GM12878 (cell line): ENCODE measurements at regions not wholly inside any gene's neighbourhood (a gene's known extent, or its start where the extent isn't known, plus 50 kb on each side); places are given as distances from the start of the nearest gene placed in this dataset.

Experiments used
- ATAC-seq: fragments of 200-7000 bp; cut with Tn5 transposase; 3 replicates; pipeline ENCODE4 v1.9.1; 2020; ENCODE audit warnings: mild to moderate bottlenecking, moderate library complexity
- BruUV-seq: library from RNA; stranded (reverse); fragments of 400-500 nt; replicated peaks from 2 replicates; lab custom pipeline; 2021; lab: Mats Ljungman, UMichigan
- CTCF ChIA-PET: fragments of 300-600 bp; sonication (Branson Sonifier 250); formaldehyde crosslinking; extraction: SDS; loops from one replicate; lab custom pipeline; 2021; ENCODE audit warnings: inconsistent platforms; lab: Yijun Ruan, JAX
- POLR2A ChIA-PET: fragments of 350-600 bp; formaldehyde crosslinking; extraction: SDS; loops from one replicate; lab custom pipeline; 2021; ENCODE audit warnings: inconsistent platforms; lab: Charles Lee
- RAD21 ChIA-PET: fragments of 300-600 bp; sonication (Branson Sonifier 250); formaldehyde crosslinking; loops from one replicate; lab custom pipeline; 2023; ENCODE audit warnings: antibody characterized with exemption; ENCODE audit not compliant: unreplicated experiment; lab: Charles Lee
- SMC1A ChIA-PET: fragments of 300-600 bp; sonication (Branson Sonifier 250); formaldehyde crosslinking; loops from one replicate; lab custom pipeline; 2023; ENCODE audit not compliant: unreplicated experiment, uncharacterized antibody; lab: Charles Lee
- DNase-seq: peaks from one replicate; pipeline ENCODE4 v3.0.0-alpha.2; 2011; ENCODE audit warnings: low read depth, low spot score
- FAIRE-seq: peaks from 3 replicates; lab custom pipeline; 2011; peaks lifted over from hg19 to GRCh38; lab: Jason Lieb, UNC
- H2AFZ ChIP-seq: 2 replicates; pipeline ENCODE4 v1.6.0; 2011; ENCODE audit warnings: low read depth, low read length, control low read depth; ENCODE audit not compliant: control insufficient read depth
- H3K27ac ChIP-seq: 2 replicates; pipeline ENCODE4 v1.5.1; 2011; ENCODE audit warnings: control low read depth; ENCODE audit not compliant: control insufficient read depth, insufficient read depth
- H3K27me3 ChIP-seq, 2 experiments: replicated peaks in 1 of 2; 2 replicates each; pipeline versions ENCODE4 v1.6.0 to v1.6.1; 2011; ENCODE audit warnings: low read length in 1 of 2; ENCODE audit not compliant: control insufficient read depth in 2 of 2, insufficient read depth in 2 of 2
- H3K36me3 ChIP-seq, 2 experiments: 2 replicates each; pipeline ENCODE4 v1.5.1; 2011; ENCODE audit warnings: low read length in 1 of 2; ENCODE audit not compliant: control insufficient read depth in 2 of 2, insufficient read depth in 2 of 2
- H3K4me1 ChIP-seq: 2 replicates; pipeline ENCODE4 v1.6.1; 2011; ENCODE audit warnings: mild to moderate bottlenecking, low read length, moderate library complexity, mixed read lengths; ENCODE audit not compliant: control insufficient read depth, insufficient read depth
- H3K4me2 ChIP-seq: 2 replicates; pipeline ENCODE4 v1.6.0; 2011; ENCODE audit warnings: control low read depth; ENCODE audit not compliant: control insufficient read depth, insufficient read depth
- H3K4me3 ChIP-seq: fragments of 200-600 bp; sonication (generic); 2 replicates; pipeline ENCODE4 v1.5.1; 2016
- H3K79me2 ChIP-seq: 2 replicates; pipeline ENCODE4 v1.6.0; 2011; ENCODE audit warnings: low read length; ENCODE audit not compliant: control insufficient read depth, insufficient read depth
- H3K9ac ChIP-seq: 2 replicates; pipeline ENCODE4 v1.8.0; 2011; ENCODE audit warnings: low read length, control low read depth, mixed read lengths; ENCODE audit not compliant: control insufficient read depth, insufficient read depth
- H3K9me3 ChIP-seq: replicated peaks from 3 replicates; pipeline ENCODE4 v1.5.1; 2011; ENCODE audit warnings: mild to moderate bottlenecking, low read length; ENCODE audit not compliant: control insufficient read depth, insufficient read depth
- H4K20me1 ChIP-seq: 2 replicates; pipeline ENCODE4 v1.6.0; 2011; ENCODE audit not compliant: control insufficient read depth, insufficient read depth
- CEBPB ChIP-seq, 2 experiments: fragments of 150-350 bp in 1 of 2; IDR thresholded peaks; 2 replicates each; pipeline ENCODE4 v1.6.1; 2012 to 2014; ENCODE audit warnings: low read depth in 2 of 2, low read length in 2 of 2, borderline replicate concordance in 1 of 2, inconsistent platforms in 1 of 2
- EP300 ChIP-seq, 2 experiments: fragments of 150-350 bp in 1 of 2; IDR thresholded peaks; 2 replicates each; pipeline ENCODE4 v1.6.1; 2011 to 2012; ENCODE audit warnings: low read depth in 2 of 2, low read length in 2 of 2, borderline replicate concordance in 1 of 2, improper control_type of control experiment in 1 of 2, inconsistent platforms in 1 of 2; ENCODE audit not compliant: control insufficient read depth in 1 of 2
- FOXM1 ChIP-seq: IDR thresholded peaks from 2 replicates; pipeline ENCODE4 v1.6.1; 2012; ENCODE audit warnings: low read depth, mild to moderate bottlenecking, inconsistent platforms, low read length, moderate library complexity
- POLR2AphosphoS2 ChIP-seq: IDR thresholded peaks from 2 replicates; pipeline ENCODE4 v1.6.1; 2011; ENCODE audit warnings: low read depth, mild to moderate bottlenecking, low read length, improper control_type of control experiment, moderate library complexity
- TARDBP ChIP-seq: IDR thresholded peaks from 2 replicates; pipeline ENCODE4 v1.6.1; 2016; ENCODE audit warnings: borderline replicate concordance
- TCF7 ChIP-seq: IDR thresholded peaks from 2 replicates; pipeline ENCODE4 v1.6.1; 2014; ENCODE audit warnings: antibody characterized with exemption, borderline replicate concordance
- WGBS: methylation state at CpG from one replicate; pipeline ENCODE4 v1.1.6; 2016; ENCODE audit warnings: low lambda C conversion rate; ENCODE audit not compliant: insufficient replicate concordance, insufficient coverage; ENCODE audit errors: missing lambda C conversion rate; 5-methylcytosine and 5-hydroxymethylcytosine counted together
- in situ Hi-C: fragments of 300-500 bp; cut with MboI; formaldehyde crosslinking; loops from 9 replicates; pipeline ENCODE4 v1.14.3; 2018; ENCODE audit warnings: mixed read lengths
- intact Hi-C: fragments of 100-400 bp; cut with micrococcal nuclease; formaldehyde crosslinking; loops from one replicate; pipeline ENCODE4 v1.14.2; 2022; ENCODE audit not compliant: unreplicated experiment
- TF ChIP-seq, protein P1 (sequence below): IDR thresholded peaks from 2 replicates; pipeline ENCODE4 v1.6.1; 2012; ENCODE audit warnings: low read length, inconsistent platforms
- TF ChIP-seq, protein P2 (sequence below): fragments of 450-650 bp; IDR thresholded peaks from 2 replicates; pipeline ENCODE4 v1.6.1; 2017; ENCODE audit warnings: mild to moderate bottlenecking, low read depth, inconsistent platforms; ENCODE audit not compliant: poor library complexity, severe bottlenecking
- TF ChIP-seq, protein P3 (sequence below): IDR thresholded peaks from 2 replicates; pipeline ENCODE4 v1.6.1; 2011; ENCODE audit warnings: mild to moderate bottlenecking, low read depth, low read length, moderate library complexity; ENCODE audit not compliant: insufficient replicate concordance

DNA sequence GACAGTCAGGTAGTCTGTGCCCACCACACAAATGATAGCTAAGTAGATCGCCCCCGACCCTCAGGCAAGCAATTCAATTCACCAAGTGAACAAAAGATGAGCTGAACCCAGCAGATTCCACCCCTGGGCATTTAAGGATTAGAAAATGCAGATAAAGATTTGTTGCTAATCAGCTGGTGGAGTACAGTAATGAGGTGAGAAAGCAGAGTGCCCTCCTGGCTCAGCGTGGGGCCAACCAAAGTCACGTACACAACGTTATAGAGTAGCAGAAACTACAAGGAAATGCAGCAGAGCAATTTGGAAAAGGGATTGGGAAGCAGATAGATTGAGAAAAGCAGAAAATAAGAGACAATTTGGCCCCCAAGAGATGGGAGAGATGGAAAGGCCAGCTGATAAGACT is 91.2 kb downstream of the SOX9 start:
- Histone ChIP-seq H3K79me2 (no peaks in the 10 kb centered on the region), H3K9me3 (no peaks in the 10 kb centered on the region), H3K4me1 (no peaks in the 10 kb centered on the region), H3K27me3 (no peaks in the 10 kb centered on the region), H3K27ac (no peak overlapping the region), H2AFZ (no peak overlapping the region), H3K4me3 (no peak overlapping the region), H3K4me2 (no peak overlapping the region), H3K9ac (no peak overlapping the region), H3K36me3 (no peaks in the 10 kb centered on the region), H4K20me1 (no peaks in the 10 kb centered on the region)
- TF ChIP-seq, protein P1, sequence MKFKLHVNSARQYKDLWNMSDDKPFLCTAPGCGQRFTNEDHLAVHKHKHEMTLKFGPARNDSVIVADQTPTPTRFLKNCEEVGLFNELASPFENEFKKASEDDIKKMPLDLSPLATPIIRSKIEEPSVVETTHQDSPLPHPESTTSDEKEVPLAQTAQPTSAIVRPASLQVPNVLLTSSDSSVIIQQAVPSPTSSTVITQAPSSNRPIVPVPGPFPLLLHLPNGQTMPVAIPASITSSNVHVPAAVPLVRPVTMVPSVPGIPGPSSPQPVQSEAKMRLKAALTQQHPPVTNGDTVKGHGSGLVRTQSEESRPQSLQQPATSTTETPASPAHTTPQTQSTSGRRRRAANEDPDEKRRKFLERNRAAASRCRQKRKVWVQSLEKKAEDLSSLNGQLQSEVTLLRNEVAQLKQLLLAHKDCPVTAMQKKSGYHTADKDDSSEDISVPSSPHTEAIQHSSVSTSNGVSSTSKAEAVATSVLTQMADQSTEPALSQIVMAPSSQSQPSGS = no peak
- TF ChIP-seq, protein P2, sequence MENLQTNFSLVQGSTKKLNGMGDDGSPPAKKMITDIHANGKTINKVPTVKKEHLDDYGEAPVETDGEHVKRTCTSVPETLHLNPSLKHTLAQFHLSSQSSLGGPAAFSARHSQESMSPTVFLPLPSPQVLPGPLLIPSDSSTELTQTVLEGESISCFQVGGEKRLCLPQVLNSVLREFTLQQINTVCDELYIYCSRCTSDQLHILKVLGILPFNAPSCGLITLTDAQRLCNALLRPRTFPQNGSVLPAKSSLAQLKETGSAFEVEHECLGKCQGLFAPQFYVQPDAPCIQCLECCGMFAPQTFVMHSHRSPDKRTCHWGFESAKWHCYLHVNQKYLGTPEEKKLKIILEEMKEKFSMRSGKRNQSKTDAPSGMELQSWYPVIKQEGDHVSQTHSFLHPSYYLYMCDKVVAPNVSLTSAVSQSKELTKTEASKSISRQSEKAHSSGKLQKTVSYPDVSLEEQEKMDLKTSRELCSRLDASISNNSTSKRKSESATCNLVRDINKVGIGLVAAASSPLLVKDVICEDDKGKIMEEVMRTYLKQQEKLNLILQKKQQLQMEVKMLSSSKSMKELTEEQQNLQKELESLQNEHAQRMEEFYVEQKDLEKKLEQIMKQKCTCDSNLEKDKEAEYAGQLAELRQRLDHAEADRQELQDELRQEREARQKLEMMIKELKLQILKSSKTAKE = no peak
- ChIA-PET CTCF (interaction anchor here (0.6 kb wide), 1 partner anchor 1901 kb away, joined by 3 read pairs; no protein-coding TSS in a partner anchor), SMC1A (interaction anchor here (0.6 kb wide), 1 partner anchor 454 kb away, joined by 3 read pairs; no protein-coding TSS in a partner anchor), POLR2A (no interaction called here), RAD21 (no interaction called here)
- in situ Hi-C loops = no loop called here
- intact Hi-C loops = no loop called here
- BruUV-seq = no TSS peak
- 1% methylated on average over 5 of the region's 5 CpGs for WGBS
- DNase-seq (no peak), ATAC-seq (no peak), FAIRE-seq (no peak)

DNA sequence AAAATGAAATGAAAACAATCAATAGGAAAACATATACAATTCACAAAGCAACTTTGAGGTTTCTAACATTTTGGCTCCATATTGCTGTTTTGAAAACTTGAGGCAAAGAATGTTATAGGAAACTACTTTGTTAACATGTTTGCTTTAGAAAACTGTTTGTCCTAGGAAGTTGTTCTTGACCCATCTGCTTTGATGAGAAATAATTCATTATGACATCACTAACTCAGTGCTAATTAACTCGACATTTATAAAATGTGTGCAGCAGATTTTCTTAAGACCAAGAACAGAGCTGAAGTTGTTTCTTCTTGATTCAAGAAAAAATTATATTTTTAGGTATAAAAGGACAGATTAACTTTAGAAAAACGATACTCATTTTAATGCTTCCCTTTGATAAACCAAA is 94.7 kb downstream of the SOX9 start:
- ChIA-PET POLR2A (no interaction called here), RAD21 (no interaction called here), CTCF (no interaction called here), SMC1A (no interaction called here)
- Histone ChIP-seq H3K4me3 (no peak overlapping the region), H3K4me1 (no peaks in the 10 kb centered on the region), H3K27me3 (peaks cover 4 to 5% of the 10 kb centered on the region in 2 experiments; a peak in 3 of 4 replicates), H2AFZ (no peak overlapping the region), H3K9me3 (no peaks in the 10 kb centered on the region; the same call in 2 of the 3 replicates), H3K27ac (no peak overlapping the region), H3K9ac (no peak overlapping the region), H4K20me1 (no peaks in the 10 kb centered on the region), H3K36me3 (no peaks in the 10 kb centered on the region), H3K79me2 (no peaks in the 10 kb centered on the region), H3K4me2 (no peak overlapping the region)
- in situ Hi-C loops = no loop called here
- no TSS peak for BruUV-seq
- intact Hi-C loops = no loop called here
- ATAC-seq (no peak), FAIRE-seq (no peak), DNase-seq (no peak)
- WGBS = 2% methylated on average over 2 of the region's 2 CpGs
- TF ChIP-seq CEBPB (IDR thresholded peaks at IDR 0.05; ENCODE audit: borderline replicate concordance in 1 of 2, low read depth in 2 of 2, low read length in 2 of 2) (no peak), TARDBP (no peak), EP300 (IDR thresholded peaks at IDR 0.05; ENCODE audit: borderline replicate concordance in 1 of 2, control insufficient read depth in 1 of 2, low read depth in 2 of 2, low read length in 2 of 2) (no peak), TCF7 (no peak), FOXM1 (no peak), POLR2AphosphoS2 (no peak)
- TF ChIP-seq, protein P3, sequence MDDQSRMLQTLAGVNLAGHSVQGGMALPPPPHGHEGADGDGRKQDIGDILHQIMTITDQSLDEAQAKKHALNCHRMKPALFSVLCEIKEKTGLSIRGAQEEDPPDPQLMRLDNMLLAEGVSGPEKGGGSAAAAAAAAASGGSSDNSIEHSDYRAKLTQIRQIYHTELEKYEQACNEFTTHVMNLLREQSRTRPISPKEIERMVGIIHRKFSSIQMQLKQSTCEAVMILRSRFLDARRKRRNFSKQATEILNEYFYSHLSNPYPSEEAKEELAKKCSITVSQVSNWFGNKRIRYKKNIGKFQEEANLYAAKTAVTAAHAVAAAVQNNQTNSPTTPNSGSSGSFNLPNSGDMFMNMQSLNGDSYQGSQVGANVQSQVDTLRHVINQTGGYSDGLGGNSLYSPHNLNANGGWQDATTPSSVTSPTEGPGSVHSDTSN = no peak
